ENCODE measurements at regions not wholly inside any gene's neighbourhood (a gene's known extent, or its start where the extent isn't known, plus 50 kb on each side); places are given as distances from the start of the nearest gene placed in this dataset.

- TF ChIP-seq POLR2AphosphoS5 (IDR thresholded peaks at IDR 0.05; ENCODE audit: insufficient read depth in 1 of 2, low read depth in 1 of 2) (no peak), CTCF (IDR thresholded peaks at IDR 0.05) (no peak)
These were observed 243.8 kb upstream of the TLE3 start for GRCh38 chr15:70341566-70341965.
